ENCODE measurements at regions not wholly inside any gene's neighbourhood (a gene's known extent, or its start where the extent isn't known, plus 50 kb on each side); places are given as distances from the start of the nearest gene placed in this dataset.

GRCh38 chr17:70677783-70678647, 508.7 kb downstream of the KCNJ2 start:
- DNase-seq (ENCODE audit: low read depth, low spot score): no peak
- Histone ChIP-seq H3K9me3 (ENCODE audit: control insufficient read depth, insufficient read depth, low read length) (no peaks in the 10 kb centered on the region), H3K4me3 (ENCODE audit: low read depth, low read length) (no peak overlapping the region), H3K27ac (ENCODE audit: low read depth, low read length) (no peak overlapping the region), H3K27me3 (ENCODE audit: control insufficient read depth, insufficient read depth, low read length) (no peaks in the 10 kb centered on the region)
- CTCF ChIA-PET: no interaction called here
- TF ChIP-seq CTCF (IDR thresholded peaks at IDR 0.05; ENCODE audit: low read depth, low read length): no peak
- POLR2A ChIA-PET: no interaction called here

GRCh38 chr17:70678889-70679288, 509.6 kb downstream of the KCNJ2 start:
- ChIA-PET CTCF (no interaction called here), POLR2A (no interaction called here)
- Histone ChIP-seq H3K4me3 (ENCODE audit: low read depth, low read length) (no peak overlapping the region), H3K27ac (ENCODE audit: low read depth, low read length) (no peak overlapping the region), H3K27me3 (ENCODE audit: control insufficient read depth, insufficient read depth, low read length) (no peaks in the 10 kb centered on the region), H3K9me3 (ENCODE audit: control insufficient read depth, insufficient read depth, low read length) (no peaks in the 10 kb centered on the region)
- DNase-seq (ENCODE audit: low read depth, low spot score): no peak
- no peak for TF ChIP-seq CTCF (IDR thresholded peaks at IDR 0.05; ENCODE audit: low read depth, low read length)

- no peaks in the 10 kb centered on the region for H3K9me3 ChIP-seq (ENCODE audit: control insufficient read depth, insufficient read depth, low read length)
- no peaks in the 10 kb centered on the region for H3K27me3 ChIP-seq (ENCODE audit: control insufficient read depth, insufficient read depth, low read length)
- H3K27ac ChIP-seq (ENCODE audit: low read depth, low read length): no peak overlapping the region
- no peak for DNase-seq (ENCODE audit: low read depth, low spot score)
- POLR2A ChIA-PET: no interaction called here
- TF ChIP-seq CTCF (IDR thresholded peaks at IDR 0.05; ENCODE audit: low read depth, low read length): no peak
- no peak overlapping the region for H3K4me3 ChIP-seq (ENCODE audit: low read depth, low read length)
- CTCF ChIA-PET: no interaction called here
These were observed 514.6 kb downstream of the KCNJ2 start for GRCh38 chr17:70683936-70684335.

GRCh38 chr17:70687421-70687820, 518.1 kb downstream of the KCNJ2 start:
- no peak overlapping the region for H3K27ac ChIP-seq (ENCODE audit: low read depth, low read length)
- TF ChIP-seq CTCF (IDR thresholded peaks at IDR 0.05; ENCODE audit: low read depth, low read length): no peak
- no peaks in the 10 kb centered on the region for H3K27me3 ChIP-seq (ENCODE audit: control insufficient read depth, insufficient read depth, low read length)
- DNase-seq (ENCODE audit: low read depth, low spot score): no peak
- POLR2A ChIA-PET: no interaction called here
- CTCF ChIA-PET: no interaction called here
- H3K4me3 ChIP-seq (ENCODE audit: low read depth, low read length): no peak overlapping the region
- H3K9me3 ChIP-seq (ENCODE audit: control insufficient read depth, insufficient read depth, low read length): no peaks in the 10 kb centered on the region

GRCh38 chr17:70691150-70691549, 521.8 kb downstream of the KCNJ2 start:
- H3K9me3 ChIP-seq (ENCODE audit: control insufficient read depth, insufficient read depth, low read length): no peaks in the 10 kb centered on the region
- CTCF ChIA-PET: no interaction called here
- H3K27me3 ChIP-seq (ENCODE audit: control insufficient read depth, insufficient read depth, low read length): no peaks in the 10 kb centered on the region
- no peak overlapping the region for H3K4me3 ChIP-seq (ENCODE audit: low read depth, low read length)
- DNase-seq (ENCODE audit: low read depth, low spot score): no peak
- no peak for TF ChIP-seq CTCF (IDR thresholded peaks at IDR 0.05; ENCODE audit: low read depth, low read length)
- POLR2A ChIA-PET: no interaction called here
- no peak overlapping the region for H3K27ac ChIP-seq (ENCODE audit: low read depth, low read length)

Data from AG04450 (cell line).